AG04449 (cell line): ENCODE measurements at regions not wholly inside any gene's neighbourhood (a gene's known extent, or its start where the extent isn't known, plus 50 kb on each side); places are given as distances from the start of the nearest gene placed in this dataset.

Experiments
- CTCF ChIA-PET: fragments of 350-600 bp; formaldehyde crosslinking; extraction: SDS; loops from one replicate; lab custom pipeline; 2021; ENCODE audit warnings: antibody characterized with exemption; lab: Yijun Ruan, JAX
- POLR2A ChIA-PET: fragments of 400-600, 350-600 bp; formaldehyde crosslinking; extraction: SDS; loops from one replicate; lab custom pipeline; 2020; ENCODE audit warnings: antibody characterized with exemption, inconsistent platforms; lab: Yijun Ruan, JAX
- DNase-seq: peaks from one replicate; pipeline ENCODE4 v3.0.0-alpha.2; 2010; ENCODE audit warnings: low read depth, low spot score
- H3K4me3 ChIP-seq: 2 replicates; pipeline ENCODE4 v1.5.1; 2011; ENCODE audit warnings: low read depth, mild to moderate bottlenecking, control low read depth, low read length
- CTCF ChIP-seq: IDR thresholded peaks from one replicate; pipeline ENCODE4 v1.5.1; 2011; ENCODE audit warnings: mild to moderate bottlenecking, moderate library complexity, low read length, control low read depth, inconsistent platforms; ENCODE audit not compliant: insufficient read depth; ENCODE audit errors: missing control alignments

- POLR2A ChIA-PET: interaction anchor here (1.0 to 1.4 kb wide), 2 partner anchors 8 to 62 kb away, joined by 4 to 6 read pairs; no protein-coding TSS in a partner anchor
- CTCF ChIA-PET: interaction anchor here (1.2 to 2.7 kb wide), 5 partner anchors 16 to 29 kb away, joined by 3 to 11 read pairs (median 5); no protein-coding TSS in a partner anchor
- TF ChIP-seq CTCF: no peak
- no peak for DNase-seq
- no peak overlapping the region for H3K4me3 ChIP-seq
Measured at GRCh38 chr7:149686449-149686848, 86.9 kb downstream of the ZNF467 start.

GRCh38 chr7:149686011-149686410 is 87.4 kb downstream of the ZNF467 start:
- no peak overlapping the region for H3K4me3 ChIP-seq
- ChIA-PET CTCF (interaction anchor here (1.2 to 2.7 kb wide), 5 partner anchors 16 to 30 kb away, joined by 3 to 11 read pairs (median 5); no protein-coding TSS in a partner anchor), POLR2A (interaction anchor here (0.6 to 1.4 kb wide), 3 partner anchors 9 to 61 kb away, joined by 3 to 6 read pairs (median 4); no protein-coding TSS in a partner anchor)
- peak; percentile 52 for DNase-seq
- TF ChIP-seq CTCF: no peak

GRCh38 chr7:149685455-149685854 is 87.9 kb downstream of the ZNF467 start:
- no peak overlapping the region for H3K4me3 ChIP-seq
- ChIA-PET POLR2A (interaction anchor here (0.6 to 1.4 kb wide), 2 partner anchors 10 to 61 kb away, joined by 3 to 6 read pairs; no protein-coding TSS in a partner anchor), CTCF (interaction anchor here (1.2 to 2.7 kb wide), 4 partner anchors 15 to 30 kb away, joined by 3 to 11 read pairs (median 6); no protein-coding TSS in a partner anchor)
- no peak for TF ChIP-seq CTCF
- no peak for DNase-seq

DNA sequence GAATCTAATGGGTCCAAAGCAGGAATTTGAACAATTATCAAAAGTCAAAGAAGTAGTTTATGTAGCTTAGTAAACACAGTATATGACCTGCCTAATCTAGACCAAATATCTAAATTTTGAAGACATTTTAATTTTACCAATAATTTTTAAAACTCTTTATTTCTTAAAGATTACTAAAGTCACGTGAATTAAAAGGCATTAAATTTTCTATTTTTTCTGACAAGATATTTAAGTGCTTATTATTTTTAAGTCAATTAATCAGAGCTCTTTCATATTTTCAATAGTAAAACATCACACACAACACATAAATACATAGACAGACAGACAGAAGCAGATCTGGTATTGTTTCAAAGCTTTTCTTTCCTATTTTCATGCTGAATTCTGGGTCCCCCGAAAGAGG is 89.5 kb downstream of the ZNF467 start:
- ChIA-PET CTCF (interaction anchor here (0.9 to 2.9 kb wide), 5 partner anchors 12 to 58 kb away, joined by 3 to 13 read pairs (median 6); no protein-coding TSS in a partner anchor), POLR2A (no interaction called here)
- no peak overlapping the region for H3K4me3 ChIP-seq
- no peak for DNase-seq
- no peak for TF ChIP-seq CTCF

DNA sequence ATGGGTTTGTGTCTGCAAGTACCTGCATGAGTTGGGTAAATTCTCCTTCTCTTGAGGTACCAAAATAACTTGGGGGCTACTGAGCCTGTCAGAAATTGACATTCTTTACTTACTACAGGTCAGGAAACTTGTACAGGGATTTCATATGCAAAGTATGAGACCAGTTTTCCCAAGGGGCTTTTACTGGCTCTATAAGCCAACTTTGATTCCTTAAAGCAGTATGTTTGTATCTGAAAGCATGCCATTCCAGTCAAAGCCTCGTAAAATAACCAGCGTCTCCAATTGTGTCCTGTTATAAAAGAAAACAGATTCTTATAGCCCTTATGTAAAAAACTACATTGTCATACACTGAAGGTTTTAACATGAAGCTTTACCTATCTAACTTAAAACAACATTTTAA is 90.2 kb downstream of the ZNF467 start:
- ChIA-PET POLR2A (no interaction called here), CTCF (interaction anchor here (0.6 to 2.9 kb wide), 3 partner anchors 12 to 59 kb away, joined by 3 to 13 read pairs (median 6); no protein-coding TSS in a partner anchor)
- no peak overlapping the region for H3K4me3 ChIP-seq
- DNase-seq: no peak
- no peak for TF ChIP-seq CTCF

- DNase-seq: no peak
- TF ChIP-seq CTCF: no peak
- ChIA-PET CTCF (interaction anchor here (1.3 to 2.9 kb wide), 4 partner anchors 11 to 60 kb away, joined by 3 to 13 read pairs (median 4); no protein-coding TSS in a partner anchor), POLR2A (no interaction called here)
- H3K4me3 ChIP-seq: no peak overlapping the region
Measured at GRCh38 chr7:149682038-149682437, 91.3 kb downstream of the ZNF467 start.
